ENCODE measurements at regions not wholly inside any gene's neighbourhood (a gene's known extent, or its start where the extent isn't known, plus 50 kb on each side); places are given as distances from the start of the nearest gene placed in this dataset.

GRCh38 chr6:23081701-23082100 is 512.3 kb downstream of the HDGFL1 start:
- TF ChIP-seq EP300 (IDR thresholded peaks at IDR 0.05) (no peak), POLR2A (IDR thresholded peaks at IDR 0.05) (no peak), POLR2AphosphoS5 (IDR thresholded peaks at IDR 0.05) (no peak)
- TF ChIP-seq, protein P1, sequence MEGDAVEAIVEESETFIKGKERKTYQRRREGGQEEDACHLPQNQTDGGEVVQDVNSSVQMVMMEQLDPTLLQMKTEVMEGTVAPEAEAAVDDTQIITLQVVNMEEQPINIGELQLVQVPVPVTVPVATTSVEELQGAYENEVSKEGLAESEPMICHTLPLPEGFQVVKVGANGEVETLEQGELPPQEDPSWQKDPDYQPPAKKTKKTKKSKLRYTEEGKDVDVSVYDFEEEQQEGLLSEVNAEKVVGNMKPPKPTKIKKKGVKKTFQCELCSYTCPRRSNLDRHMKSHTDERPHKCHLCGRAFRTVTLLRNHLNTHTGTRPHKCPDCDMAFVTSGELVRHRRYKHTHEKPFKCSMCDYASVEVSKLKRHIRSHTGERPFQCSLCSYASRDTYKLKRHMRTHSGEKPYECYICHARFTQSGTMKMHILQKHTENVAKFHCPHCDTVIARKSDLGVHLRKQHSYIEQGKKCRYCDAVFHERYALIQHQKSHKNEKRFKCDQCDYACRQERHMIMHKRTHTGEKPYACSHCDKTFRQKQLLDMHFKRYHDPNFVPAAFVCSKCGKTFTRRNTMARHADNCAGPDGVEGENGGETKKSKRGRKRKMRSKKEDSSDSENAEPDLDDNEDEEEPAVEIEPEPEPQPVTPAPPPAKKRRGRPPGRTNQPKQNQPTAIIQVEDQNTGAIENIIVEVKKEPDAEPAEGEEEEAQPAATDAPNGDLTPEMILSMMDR (IDR thresholded peaks at IDR 0.05), result no peak
- H3K27me3 ChIP-seq, result no peaks in the 10 kb centered on the region
- WGBS, result 66% methylated on average over 1 of the region's 1 CpG

GRCh38 chr6:23086100-23086499 is 516.7 kb downstream of the HDGFL1 start:
- WGBS, result 83% methylated on average over 2 of the region's 2 CpGs
- no peak for TF ChIP-seq POLR2A (IDR thresholded peaks at IDR 0.05)
- TF ChIP-seq EP300 (IDR thresholded peaks at IDR 0.05), result no peak
- TF ChIP-seq, protein P1 (IDR thresholded peaks at IDR 0.05), result no peak
- no peak for TF ChIP-seq POLR2AphosphoS5 (IDR thresholded peaks at IDR 0.05)
- Histone ChIP-seq H3K27me3 (no peaks in the 10 kb centered on the region), H3K4me1 (no peaks in the 10 kb centered on the region), H3K27ac (no peak overlapping the region), H3K36me3 (no peaks in the 10 kb centered on the region), H3K4me3 (no peak overlapping the region), H3K9me3 (no peaks in the 10 kb centered on the region)
- DNase-seq (ENCODE audit: low spot score in 2 of 2), result no peak

More at GRCh38 chr6:23081701-23082100, 512.3 kb downstream of the HDGFL1 start:
- DNase-seq (ENCODE audit: low spot score in 2 of 2), result no peak
- no peak overlapping the region for H3K27ac ChIP-seq
- H3K9me3 ChIP-seq, result no peaks in the 10 kb centered on the region
- no peaks in the 10 kb centered on the region for H3K4me1 ChIP-seq
- no peak overlapping the region for H3K4me3 ChIP-seq
- no peaks in the 10 kb centered on the region for H3K36me3 ChIP-seq

- Histone ChIP-seq H3K27ac (no peak overlapping the region), H3K4me1 (no peaks in the 10 kb centered on the region), H3K27me3 (no peaks in the 10 kb centered on the region), H3K36me3 (no peaks in the 10 kb centered on the region), H3K9me3 (no peaks in the 10 kb centered on the region), H3K4me3 (no peak overlapping the region)
- TF ChIP-seq, protein P1 (IDR thresholded peaks at IDR 0.05), result no peak
- no peak for TF ChIP-seq POLR2A (IDR thresholded peaks at IDR 0.05)
- no peak for TF ChIP-seq EP300 (IDR thresholded peaks at IDR 0.05)
- TF ChIP-seq POLR2AphosphoS5 (IDR thresholded peaks at IDR 0.05), result no peak
- no peak for DNase-seq (ENCODE audit: low spot score in 2 of 2)
Observed at GRCh38 chr6:23087471-23087870, 518.1 kb downstream of the HDGFL1 start.

- Histone ChIP-seq H3K4me1 (no peaks in the 10 kb centered on the region), H3K4me3 (no peak overlapping the region), H3K9me3 (no peaks in the 10 kb centered on the region), H3K27ac (no peak overlapping the region), H3K36me3 (no peaks in the 10 kb centered on the region), H3K27me3 (no peaks in the 10 kb centered on the region)
- TF ChIP-seq POLR2A (IDR thresholded peaks at IDR 0.05) (no peak), POLR2AphosphoS5 (IDR thresholded peaks at IDR 0.05) (no peak), EP300 (IDR thresholded peaks at IDR 0.05) (no peak)
- TF ChIP-seq, protein P1 (IDR thresholded peaks at IDR 0.05), result no peak
- DNase-seq (ENCODE audit: low spot score in 2 of 2), result no peak
- 57% methylated on average over 1 of the region's 1 CpG for WGBS
Observed at GRCh38 chr6:23088761-23089160, 519.4 kb downstream of the HDGFL1 start.

- 66% methylated on average over 5 of the region's 5 CpGs for WGBS
- no peaks in the 10 kb centered on the region for H3K4me1 ChIP-seq
- H3K27me3 ChIP-seq, result no peaks in the 10 kb centered on the region
- no peak overlapping the region for H3K27ac ChIP-seq
- TF ChIP-seq, protein P1 (IDR thresholded peaks at IDR 0.05), result no peak
- TF ChIP-seq POLR2A (IDR thresholded peaks at IDR 0.05), result no peak
- no peak for TF ChIP-seq POLR2AphosphoS5 (IDR thresholded peaks at IDR 0.05)
- no peak for TF ChIP-seq EP300 (IDR thresholded peaks at IDR 0.05)
- no peak for DNase-seq (ENCODE audit: low spot score in 2 of 2)
- no peaks in the 10 kb centered on the region for H3K9me3 ChIP-seq
- H3K4me3 ChIP-seq, result no peak overlapping the region
- H3K36me3 ChIP-seq, result no peaks in the 10 kb centered on the region
Observed at GRCh38 chr6:23089981-23090380, 520.6 kb downstream of the HDGFL1 start.
